HEK293 (cell line): ENCODE measurements at regions not wholly inside any gene's neighbourhood (a gene's known extent, or its start where the extent isn't known, plus 50 kb on each side); places are given as distances from the start of the nearest gene placed in this dataset.

ENCODE experiments used
- CTCF ChIA-PET: fragments of 350-600 bp; formaldehyde crosslinking; extraction: SDS; loops from one replicate; lab custom pipeline; 2021; ENCODE audit warnings: antibody characterized with exemption; lab: Yijun Ruan, JAX
- POLR2A ChIA-PET: fragments of 300-600 bp; formaldehyde crosslinking; extraction: SDS; loops from one replicate; lab custom pipeline; 2020; ENCODE audit warnings: antibody characterized with exemption, inconsistent platforms; lab: Yijun Ruan, JAX
- H3K27ac ChIP-seq: fragments of 200-500 bp; sonication (Bioruptor generic); 2 replicates; pipeline ENCODE4 v1.5.1; 2014; ENCODE audit warnings: low read depth, low read length, control low read depth, inconsistent platforms; ENCODE audit errors: extremely low read depth
- H3K36me3 ChIP-seq, 2 experiments: fragments of 200-500 bp in 1 of 2; sonication (Bioruptor generic) in 1 of 2; 1 replicate in 1 of 2; 2 replicates in 1 of 2; pipeline ENCODE4 v1.5.1; 2014 to 2017; ENCODE audit warnings: inconsistent platforms in 2 of 2, low read length in 2 of 2; ENCODE audit not compliant: control insufficient read depth in 2 of 2, insufficient read depth in 1 of 2
- H3K4me1 ChIP-seq: fragments of 200-500 bp; sonication (Bioruptor generic); 2 replicates; pipeline ENCODE4 v1.5.1; 2014; ENCODE audit warnings: mild to moderate bottlenecking, low read length, inconsistent platforms; ENCODE audit not compliant: control insufficient read depth, insufficient read depth
- H3K4me3 ChIP-seq: 2 replicates; pipeline ENCODE4 v1.5.1; 2011; ENCODE audit warnings: low read depth, mild to moderate bottlenecking, control low read depth, low read length, moderate library complexity
- H3K9me3 ChIP-seq: fragments of 200-500 bp; sonication (Bioruptor generic); 2 replicates; pipeline ENCODE4 v1.5.1; 2014; ENCODE audit warnings: low read depth, low read length, inconsistent platforms; ENCODE audit not compliant: control insufficient read depth, insufficient read depth
- BCL11A ChIP-seq: fragments of 450-650 bp; formaldehyde crosslinking; IDR thresholded peaks from 2 replicates; pipeline ENCODE4 v1.5.1; 2016; ENCODE audit warnings: low read depth, missing biosample characterization, missing genetic modification characterization
- GFI1B ChIP-seq: fragments of 450-650 bp; formaldehyde crosslinking; IDR thresholded peaks from 2 replicates; pipeline ENCODE4 v1.5.1; 2016; ENCODE audit warnings: missing biosample characterization, missing genetic modification characterization
- INSM2 ChIP-seq: fragments of 450-650 bp; formaldehyde crosslinking; IDR thresholded peaks from 2 replicates; pipeline ENCODE4 v1.5.1; 2016; ENCODE audit warnings: missing biosample characterization, missing genetic modification characterization
- KLF1 ChIP-seq: fragments of 450-650 bp; formaldehyde crosslinking; IDR thresholded peaks from 2 replicates; pipeline ENCODE4 v1.5.1; 2016; ENCODE audit warnings: missing biosample characterization, missing genetic modification characterization
- KLF17 ChIP-seq: fragments of 450-650 bp; formaldehyde crosslinking; IDR thresholded peaks from 2 replicates; pipeline ENCODE4 v1.5.1; 2016; ENCODE audit warnings: missing biosample characterization, missing genetic modification characterization
- KLF8 ChIP-seq: fragments of 450-650 bp; formaldehyde crosslinking; IDR thresholded peaks from 2 replicates; pipeline ENCODE4 v1.5.1; 2016; ENCODE audit warnings: missing biosample characterization, missing genetic modification characterization
- MYNN ChIP-seq: fragments of 450-650 bp; formaldehyde crosslinking; IDR thresholded peaks from 2 replicates; pipeline ENCODE4 v1.5.1; 2016; ENCODE audit warnings: missing biosample characterization, missing genetic modification characterization, borderline replicate concordance
- SALL2 ChIP-seq: fragments of 450-650 bp; formaldehyde crosslinking; IDR thresholded peaks from 2 replicates; pipeline ENCODE4 v1.5.0; 2017; ENCODE audit warnings: missing biosample characterization, mild to moderate bottlenecking, missing genetic modification characterization, borderline replicate concordance
- TRIM28 ChIP-seq: IDR thresholded peaks from 2 replicates; pipeline ENCODE4 v1.6.1; 2011; ENCODE audit warnings: low read length, control low read depth, borderline replicate concordance
- YY1 ChIP-seq: fragments of 450-650 bp; formaldehyde crosslinking; IDR thresholded peaks from 2 replicates; pipeline ENCODE4 v1.5.1; 2018; ENCODE audit warnings: missing biosample characterization, missing genetic modification characterization
- ZBTB21 ChIP-seq: fragments of 450-650 bp; formaldehyde crosslinking; IDR thresholded peaks from 2 replicates; pipeline ENCODE4 v1.5.1; 2017; ENCODE audit warnings: missing biosample characterization, missing genetic modification characterization
- ZBTB49 ChIP-seq: fragments of 450-650 bp; formaldehyde crosslinking; IDR thresholded peaks from 2 replicates; pipeline ENCODE4 v1.5.1; 2016; ENCODE audit warnings: missing biosample characterization, missing genetic modification characterization, low read depth
- ZNF112 ChIP-seq: fragments of 450-650 bp; formaldehyde crosslinking; IDR thresholded peaks from 2 replicates; pipeline ENCODE4 v1.5.0; 2017; ENCODE audit warnings: missing biosample characterization, missing genetic modification characterization
- ZNF114 ChIP-seq: fragments of 450-650 bp; formaldehyde crosslinking; IDR thresholded peaks from 2 replicates; pipeline ENCODE4 v1.5.0; 2017; ENCODE audit warnings: missing biosample characterization, missing genetic modification characterization
- ZNF138 ChIP-seq: fragments of 450-650 bp; formaldehyde crosslinking; IDR thresholded peaks from 2 replicates; pipeline ENCODE4 v1.5.1; 2016; ENCODE audit warnings: missing biosample characterization, missing genetic modification characterization, borderline replicate concordance
- ZNF169 ChIP-seq: fragments of 450-650 bp; formaldehyde crosslinking; IDR thresholded peaks from 2 replicates; pipeline ENCODE4 v1.5.1; 2016; ENCODE audit warnings: missing biosample characterization, missing genetic modification characterization
- ZNF202 ChIP-seq: fragments of 450-650 bp; formaldehyde crosslinking; IDR thresholded peaks from 2 replicates; pipeline ENCODE4 v1.5.1; 2016; ENCODE audit warnings: missing biosample characterization, missing genetic modification characterization, borderline replicate concordance
- ZNF211 ChIP-seq: fragments of 450-650 bp; formaldehyde crosslinking; IDR thresholded peaks from 2 replicates; pipeline ENCODE4 v1.5.1; 2016; ENCODE audit warnings: low read depth, missing biosample characterization, missing genetic modification characterization
- ZNF239 ChIP-seq: fragments of 450-650 bp; formaldehyde crosslinking; IDR thresholded peaks from 2 replicates; pipeline ENCODE4 v1.5.1; 2016; ENCODE audit warnings: missing biosample characterization, missing genetic modification characterization
- ZNF266 ChIP-seq: fragments of 450-650 bp; formaldehyde crosslinking; IDR thresholded peaks from 2 replicates; pipeline ENCODE4 v1.5.1; 2016; ENCODE audit warnings: missing biosample characterization, missing genetic modification characterization, low read depth
- ZNF302 ChIP-seq: fragments of 450-650 bp; formaldehyde crosslinking; IDR thresholded peaks from 2 replicates; pipeline ENCODE4 v1.5.1; 2016; ENCODE audit warnings: missing biosample characterization, missing genetic modification characterization, low read depth
- ZNF350 ChIP-seq: fragments of 450-650 bp; formaldehyde crosslinking; IDR thresholded peaks from 2 replicates; pipeline ENCODE4 v1.5.0; 2017; ENCODE audit warnings: missing biosample characterization, mild to moderate bottlenecking, missing genetic modification characterization
- ZNF37A ChIP-seq: fragments of 450-650 bp; IDR thresholded peaks from 2 replicates; pipeline ENCODE4 v1.5.1; 2018; ENCODE audit warnings: missing biosample characterization, missing genetic modification characterization
- ZNF394 ChIP-seq: fragments of 450-650 bp; formaldehyde crosslinking; IDR thresholded peaks from 2 replicates; pipeline ENCODE4 v1.5.1; 2016; ENCODE audit warnings: missing biosample characterization, missing genetic modification characterization, mild to moderate bottlenecking, moderate library complexity, borderline replicate concordance
- ZNF423 ChIP-seq: fragments of 450-650 bp; formaldehyde crosslinking; IDR thresholded peaks from 2 replicates; pipeline ENCODE4 v1.5.1; 2016; ENCODE audit warnings: missing biosample characterization, missing genetic modification characterization
- ZNF776 ChIP-seq: fragments of 450-650 bp; formaldehyde crosslinking; IDR thresholded peaks from 2 replicates; pipeline ENCODE4 v1.5.0; 2017; ENCODE audit warnings: missing biosample characterization, missing genetic modification characterization, borderline replicate concordance
- ZSCAN23 ChIP-seq: fragments of 450-650 bp; formaldehyde crosslinking; IDR thresholded peaks from 2 replicates; pipeline ENCODE4 v1.5.1; 2016; ENCODE audit warnings: missing biosample characterization, missing genetic modification characterization

GRCh38 chr6:169084067-169084466, 169.6 kb downstream of the THBS2 start:
- POLR2A ChIA-PET: no interaction called here
- Histone ChIP-seq H3K27ac (no peak overlapping the region), H3K9me3 (no peaks in the 10 kb centered on the region), H3K4me3 (no peak overlapping the region), H3K36me3 (no peaks in the 10 kb centered on the region), H3K4me1 (no peaks in the 10 kb centered on the region)
- TF ChIP-seq ZBTB21 (no peak), GFI1B (tag by site-specific recombination) (no peak), ZNF423 (no peak), BCL11A (tag by site-specific recombination) (no peak), MYNN (tag by site-specific recombination) (no peak), ZNF239 (tag by site-specific recombination) (no peak), KLF8 (tag by site-specific recombination) (no peak), KLF1 (tag by site-specific recombination) (no peak), KLF17 (tag by site-specific recombination) (no peak), ZNF394 (tag by site-specific recombination) (no peak), ZNF202 (tag by site-specific recombination) (no peak), ZNF114 (tag by site-specific recombination) (no peak), ZNF350 (tag by site-specific recombination) (no peak), ZNF37A (tag by site-specific recombination) (no peak), SALL2 (tag by site-specific recombination) (no peak), ZNF776 (tag by site-specific recombination) (no peak), ZBTB49 (tag by site-specific recombination) (no peak), YY1 (tag by site-specific recombination) (no peak)
- CTCF ChIA-PET: interaction anchor here (0.6 to 1.0 kb wide), 3 partner anchors 23 to 545 kb away, joined by 3 to 4 read pairs (median 4); no protein-coding TSS in a partner anchor

GRCh38 chr6:169083508-169083874, 170.2 kb downstream of the THBS2 start:
- Histone ChIP-seq H3K36me3 (no peaks in the 10 kb centered on the region), H3K9me3 (no peaks in the 10 kb centered on the region), H3K27ac (no peak overlapping the region), H3K4me1 (no peaks in the 10 kb centered on the region), H3K4me3 (no peak overlapping the region)
- TF ChIP-seq ZNF423 (no peak), INSM2 (tag by site-specific recombination) (no peak), ZNF138 (tag by site-specific recombination) (no peak), ZNF211 (tag by site-specific recombination) (no peak), ZSCAN23 (tag by site-specific recombination) (no peak), ZNF266 (tag by site-specific recombination) (no peak), ZNF112 (no peak), TRIM28 (no peak), ZNF302 (tag by site-specific recombination) (no peak), ZNF169 (tag by site-specific recombination) (no peak)
- POLR2A ChIA-PET: no interaction called here
- CTCF ChIA-PET: no interaction called here
